ENCODE measurements at regions not wholly inside any gene's neighbourhood (a gene's known extent, or its start where the extent isn't known, plus 50 kb on each side); places are given as distances from the start of the nearest gene placed in this dataset.

DNA sequence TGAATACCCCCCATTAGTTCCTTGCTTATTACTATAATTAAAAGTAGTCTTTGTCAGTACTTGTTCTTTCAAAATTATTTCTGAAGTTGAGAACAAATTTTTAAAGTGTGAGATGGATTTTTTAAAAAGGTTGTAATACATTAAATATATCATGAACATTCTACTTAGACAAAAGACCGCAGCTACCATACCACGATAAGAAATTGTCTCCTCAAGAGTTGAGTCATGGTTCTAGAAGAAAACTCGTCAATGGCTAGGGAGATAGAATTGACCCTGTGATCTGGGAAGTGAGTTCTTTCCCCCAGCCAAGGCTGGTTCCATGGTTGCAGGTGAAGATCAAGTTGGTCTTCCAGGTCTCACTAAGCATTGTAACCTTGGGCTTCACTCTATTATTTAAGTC is 67.8 kb upstream of the ACYP2 start:
- 59% methylated on average over 3 of the region's 3 CpGs; no CpG with 5 or more reads in 1 of the 2 experiments for WGBS, 2 experiments (ENCODE audit: extremely low coverage in 1 of 2, insufficient coverage in 1 of 2, insufficient read length in 1 of 2, insufficient replicate concordance in 2 of 2, low coverage in 1 of 2, low lambda C conversion rate in 2 of 2, missing lambda C conversion rate in 1 of 2)
- no peak overlapping the region for H3K18ac ChIP-seq (ENCODE audit: extremely low read depth, low read length)
- H3K4me2 ChIP-seq (ENCODE audit: insufficient read depth in 1 of 2, low read depth in 2 of 2, low read length in 2 of 2), result no peak overlapping the region
- H3K36me3 ChIP-seq (ENCODE audit: control insufficient read depth in 2 of 4, insufficient read depth in 4 of 4, low read length in 3 of 4), result no peaks in the 10 kb centered on the region
- no peak overlapping the region for H2BK12ac ChIP-seq (ENCODE audit: low read depth, low read length)
- no peaks in the 10 kb centered on the region for H3K4me1 ChIP-seq (replicated peaks in 1 of 4; ENCODE audit: control insufficient read depth in 3 of 4, insufficient read depth in 4 of 4, low read length in 3 of 4)
- H3K9ac ChIP-seq (replicated peaks in 1 of 4; ENCODE audit: extremely low read depth in 1 of 4, low read depth in 3 of 4, low read length in 3 of 4), result no peak overlapping the region
- H4K8ac ChIP-seq (ENCODE audit: extremely low read depth, insufficient read depth, low read length), result no peak overlapping the region
- TF ChIP-seq MAX (IDR thresholded peaks at IDR 0.05) (no peak), TAF7 (optimal IDR thresholded peaks at IDR 0.05; ENCODE audit: borderline replicate concordance, low read depth, low read length) (no peak), KDM5A (IDR thresholded peaks at IDR 0.05; ENCODE audit: low read length) (no peak), EP300 (IDR thresholded peaks at IDR 0.05; ENCODE audit: borderline replicate concordance in 1 of 2, low read depth in 2 of 2, low read length in 2 of 2) (no peak), ZNF274 (IDR thresholded peaks at IDR 0.05; ENCODE audit: borderline replicate concordance, extremely low read depth, low read length) (no peak), HDAC2 (IDR thresholded peaks at IDR 0.05; ENCODE audit: borderline replicate concordance in 1 of 2, low read depth in 2 of 2, low read length in 2 of 2) (no peak), SUZ12 (IDR thresholded peaks at IDR 0.05; ENCODE audit: low read length) (no peak), TEAD4 (IDR thresholded peaks at IDR 0.05; ENCODE audit: low read depth, low read length) (no peak), SP2 (IDR thresholded peaks at IDR 0.05; ENCODE audit: low read length) (no peak), KDM1A (IDR thresholded peaks at IDR 0.05; ENCODE audit: borderline replicate concordance, low read length) (no peak), SAP30 (IDR thresholded peaks at IDR 0.05; ENCODE audit: insufficient read depth, insufficient replicate concordance, low read length) (no peak), SIX5 (IDR thresholded peaks at IDR 0.05; ENCODE audit: low read depth, low read length) (no peak)
- H4K91ac ChIP-seq (replicated peaks; ENCODE audit: insufficient read length, low read length), result no peak overlapping the region
- H2AK5ac ChIP-seq (ENCODE audit: low read depth, low read length), result no peak overlapping the region
- H2AFZ ChIP-seq (ENCODE audit: low read length), result no peak overlapping the region
- H3K4ac ChIP-seq (replicated peaks; ENCODE audit: insufficient read length, low read depth, low read length), result no peak overlapping the region
- H4K5ac ChIP-seq (ENCODE audit: insufficient read length, low read depth, low read length), result no peak overlapping the region
- FAIRE-seq (no peak), DNase-seq (ENCODE audit: low read depth in 1 of 2, low spot score in 2 of 2) (no peak)
- no peak overlapping the region for H2BK120ac ChIP-seq (replicated peaks; ENCODE audit: low read depth, low read length)
- CTCF ChIA-PET (ENCODE audit: partially characterized antibody), result no interaction called here
- H3K23ac ChIP-seq (ENCODE audit: insufficient read length), result no peak overlapping the region
- H3K27me3 ChIP-seq (replicated peaks in 1 of 4; ENCODE audit: control insufficient read depth in 3 of 4, extremely low read depth in 1 of 4, insufficient read depth in 3 of 4, low read length in 3 of 4), result no peaks in the 10 kb centered on the region
- no peaks in the 10 kb centered on the region; a peak in 1 of 4 replicates for H3K9me3 ChIP-seq (ENCODE audit: insufficient read depth in 2 of 2, low read depth in 1 of 2, low read length in 1 of 2)
- H3K14ac ChIP-seq (ENCODE audit: insufficient read length), result no peak overlapping the region
- no peak overlapping the region for H2BK20ac ChIP-seq (ENCODE audit: low read length)
- no peak overlapping the region for H2BK5ac ChIP-seq (ENCODE audit: low read depth, low read length)
- POLR2A ChIA-PET (ENCODE audit: partially characterized antibody), result no interaction called here
- no peak overlapping the region for H2BK15ac ChIP-seq (ENCODE audit: low read length)
- no peaks in the 10 kb centered on the region for H4K20me1 ChIP-seq (replicated peaks in 1 of 2; ENCODE audit: control insufficient read depth in 1 of 2, insufficient read depth in 2 of 2, low read length in 2 of 2)
- H3K79me2 ChIP-seq (ENCODE audit: control insufficient read depth in 1 of 2, insufficient read depth in 2 of 2, low read length in 2 of 2), result no peaks in the 10 kb centered on the region
- no peaks in the 10 kb centered on the region for H3K79me1 ChIP-seq (ENCODE audit: low read depth, low read length)
- H3K23me2 ChIP-seq (ENCODE audit: low read depth, low read length), result no peaks in the 10 kb centered on the region
- H3K4me3 ChIP-seq (ENCODE audit: extremely low read depth in 1 of 4, insufficient read depth in 2 of 4, low read depth in 3 of 4, low read length in 4 of 4), result no peak overlapping the region
- H3K56ac ChIP-seq (replicated peaks; ENCODE audit: insufficient read length, low read depth, low read length), result no peak overlapping the region
- no peak overlapping the region for H3K27ac ChIP-seq (ENCODE audit: low read depth, low read length)

All from H1 (cell line).